GM12874 (cell line): ENCODE measurements at regions not wholly inside any gene's neighbourhood (a gene's known extent, or its start where the extent isn't known, plus 50 kb on each side); places are given as distances from the start of the nearest gene placed in this dataset.

Experiments
- TF ChIP-seq, protein P1 (sequence below): IDR thresholded peaks from 2 replicates; pipeline ENCODE4 v1.5.1; 2011; ENCODE audit warnings: low read depth, mild to moderate bottlenecking, control low read depth, low read length, moderate library complexity; ENCODE audit not compliant: insufficient read depth

DNA sequence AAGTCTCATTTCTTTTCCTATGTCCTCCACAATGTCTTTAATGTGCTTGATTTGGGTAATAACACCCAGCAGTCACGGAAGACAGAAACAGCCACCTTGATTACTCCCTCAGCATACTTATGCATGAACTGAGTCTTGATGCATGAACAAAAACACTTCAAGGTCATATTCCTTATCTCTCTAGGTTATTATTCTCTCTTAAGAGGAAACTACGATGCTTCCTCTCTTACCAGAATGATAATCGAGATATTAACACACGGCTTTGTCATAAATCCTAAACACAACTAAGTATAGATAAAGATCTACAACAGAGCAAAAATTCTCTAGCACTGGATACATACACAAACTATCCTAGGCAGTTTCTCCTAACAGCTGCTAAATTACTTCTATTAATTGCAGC is 583.5 kb upstream of the ATP2B1 start:
- TF ChIP-seq, protein P1, sequence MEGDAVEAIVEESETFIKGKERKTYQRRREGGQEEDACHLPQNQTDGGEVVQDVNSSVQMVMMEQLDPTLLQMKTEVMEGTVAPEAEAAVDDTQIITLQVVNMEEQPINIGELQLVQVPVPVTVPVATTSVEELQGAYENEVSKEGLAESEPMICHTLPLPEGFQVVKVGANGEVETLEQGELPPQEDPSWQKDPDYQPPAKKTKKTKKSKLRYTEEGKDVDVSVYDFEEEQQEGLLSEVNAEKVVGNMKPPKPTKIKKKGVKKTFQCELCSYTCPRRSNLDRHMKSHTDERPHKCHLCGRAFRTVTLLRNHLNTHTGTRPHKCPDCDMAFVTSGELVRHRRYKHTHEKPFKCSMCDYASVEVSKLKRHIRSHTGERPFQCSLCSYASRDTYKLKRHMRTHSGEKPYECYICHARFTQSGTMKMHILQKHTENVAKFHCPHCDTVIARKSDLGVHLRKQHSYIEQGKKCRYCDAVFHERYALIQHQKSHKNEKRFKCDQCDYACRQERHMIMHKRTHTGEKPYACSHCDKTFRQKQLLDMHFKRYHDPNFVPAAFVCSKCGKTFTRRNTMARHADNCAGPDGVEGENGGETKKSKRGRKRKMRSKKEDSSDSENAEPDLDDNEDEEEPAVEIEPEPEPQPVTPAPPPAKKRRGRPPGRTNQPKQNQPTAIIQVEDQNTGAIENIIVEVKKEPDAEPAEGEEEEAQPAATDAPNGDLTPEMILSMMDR, result no peak

DNA sequence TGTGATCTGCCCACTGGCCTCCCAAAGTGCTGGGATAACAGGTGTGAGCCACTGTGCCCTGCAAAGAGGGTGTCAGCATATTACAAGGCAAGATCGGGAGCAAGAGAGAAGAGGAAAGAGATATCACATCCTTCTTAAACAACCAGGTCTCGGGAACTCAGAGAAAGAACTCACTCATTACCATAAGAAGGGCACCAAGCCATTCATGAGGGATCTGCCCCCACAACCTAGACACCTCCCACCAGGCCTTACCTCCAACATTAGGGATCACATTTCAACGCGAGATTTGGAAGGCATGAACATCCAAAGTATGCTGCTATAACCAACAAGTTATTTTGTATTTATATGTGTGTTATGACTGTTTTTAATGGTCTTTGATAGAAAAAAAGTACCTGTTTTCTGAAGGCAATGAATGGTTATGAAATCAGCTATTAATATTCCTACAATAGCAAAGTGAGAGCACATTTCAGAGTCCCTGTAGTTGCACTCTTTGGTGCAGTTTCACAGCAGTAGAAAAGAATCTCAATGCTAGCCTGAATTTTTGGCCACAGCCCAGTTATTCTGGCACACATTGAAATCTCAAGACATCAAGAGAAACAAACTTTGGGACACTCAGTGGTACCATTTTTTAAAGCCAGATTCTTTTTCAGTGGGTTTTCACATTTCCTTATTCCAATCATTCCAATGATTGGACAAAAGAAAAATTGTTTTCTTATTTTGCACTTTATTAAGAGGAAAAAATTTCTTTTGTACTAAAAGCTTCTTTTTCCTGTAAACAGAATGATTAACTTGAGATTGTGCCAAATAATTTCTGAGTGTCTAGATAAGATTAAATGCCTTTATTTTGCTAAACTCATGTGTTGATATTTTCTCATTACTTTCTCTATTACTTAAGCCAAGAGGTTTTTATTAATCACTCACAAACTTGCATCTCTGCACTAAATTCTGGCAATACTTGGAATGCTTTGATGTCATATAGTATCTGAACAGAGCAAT is 582.6 kb upstream of the ATP2B1 start:
- TF ChIP-seq, protein P1, result no peak

DNA sequence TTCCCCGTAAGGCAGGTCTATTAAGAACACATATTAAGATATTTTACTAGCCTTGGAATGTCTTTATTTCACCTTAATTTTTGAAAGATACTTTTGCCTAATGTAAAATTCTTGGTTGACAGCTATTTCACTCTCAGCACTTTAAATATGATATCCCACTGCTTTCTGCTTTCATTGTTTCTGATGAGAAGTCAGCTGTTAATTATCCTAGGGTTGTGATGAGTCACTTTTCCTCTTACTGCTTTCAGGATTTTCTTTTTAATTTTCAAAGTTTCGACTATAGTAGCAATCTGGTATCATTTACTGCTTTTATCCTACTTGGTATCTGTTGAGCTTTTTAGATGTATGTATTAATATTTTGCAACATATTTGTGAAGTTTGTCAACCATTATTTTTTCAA is 578.9 kb upstream of the ATP2B1 start:
- TF ChIP-seq, protein P1, result no peak

DNA sequence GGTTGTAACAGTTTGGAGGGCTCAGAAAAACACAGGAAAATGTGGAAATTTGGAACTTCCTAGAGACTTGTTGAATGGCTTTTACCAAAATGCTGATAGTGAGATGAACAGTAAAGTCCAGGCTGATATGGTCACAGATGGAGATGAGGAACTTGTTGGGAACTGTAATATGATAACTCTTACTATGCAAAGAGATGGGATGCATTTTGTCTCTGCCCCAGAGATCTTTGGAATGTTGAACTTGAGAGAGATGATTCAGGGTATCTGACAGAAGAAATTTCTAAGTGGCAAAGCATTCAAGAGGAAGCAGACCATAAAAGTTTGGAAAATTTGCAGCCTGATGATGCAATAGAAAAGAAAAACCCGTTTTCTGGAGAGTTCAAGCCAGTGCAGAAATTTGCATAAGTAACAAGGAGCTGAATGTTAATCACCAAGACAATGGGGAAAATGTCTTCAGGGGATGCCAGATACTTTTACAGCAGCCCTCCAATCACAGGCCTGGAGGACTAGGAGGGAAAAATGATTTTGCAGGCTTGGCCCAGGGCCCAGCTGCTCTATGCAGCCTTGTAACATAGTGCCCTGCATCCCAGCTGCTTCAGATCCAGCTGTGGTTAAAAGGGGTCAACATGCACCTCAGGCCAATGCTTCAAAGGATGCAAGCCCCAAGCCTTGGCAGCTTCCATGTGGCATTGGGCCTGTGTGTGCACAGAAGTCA is 572.7 kb upstream of the ATP2B1 start:
- TF ChIP-seq, protein P1, result no peak

DNA sequence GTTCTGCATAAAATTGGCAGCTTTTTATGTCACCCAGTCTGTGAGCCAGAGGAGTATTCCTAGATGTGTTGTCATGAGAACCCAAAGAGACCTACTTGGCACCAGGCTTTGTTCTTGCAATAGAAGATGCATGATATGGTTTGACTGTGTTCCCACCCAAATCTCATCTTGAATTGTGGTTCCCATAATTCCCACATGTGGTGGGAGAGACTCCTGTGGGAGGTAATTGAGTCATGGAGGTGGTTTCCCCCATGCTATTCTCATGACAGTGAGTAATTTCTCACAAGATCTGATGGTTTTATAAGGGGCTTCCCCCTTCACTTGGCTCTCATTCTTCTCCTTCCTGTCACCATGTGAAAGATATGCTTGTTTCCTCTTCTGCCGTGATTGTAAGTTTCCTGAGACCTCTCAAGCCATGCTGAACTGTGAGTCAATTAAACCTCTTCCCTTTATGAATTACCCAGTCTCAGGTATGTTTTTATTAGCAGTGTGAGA is 572.0 kb upstream of the ATP2B1 start:
- TF ChIP-seq, protein P1, result no peak

DNA sequence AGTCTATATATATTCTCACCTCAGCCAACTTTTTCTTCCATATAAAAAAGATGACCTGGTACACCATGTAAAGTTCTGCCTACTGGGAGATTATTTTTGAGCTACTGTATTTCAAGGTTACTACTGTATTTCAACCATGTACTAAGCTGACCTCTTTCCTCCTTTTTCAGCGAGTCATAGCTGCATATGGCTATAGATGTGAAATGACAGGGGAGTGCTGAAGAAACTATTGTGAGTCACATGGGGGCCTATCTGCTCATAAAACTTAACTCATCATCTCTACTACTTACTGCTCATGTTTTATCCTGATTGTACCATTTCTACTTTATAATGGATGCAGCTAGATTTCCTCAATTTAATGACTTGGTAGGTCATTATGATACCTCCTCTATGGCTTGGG is 571.4 kb upstream of the ATP2B1 start:
- TF ChIP-seq, protein P1, result no peak

DNA sequence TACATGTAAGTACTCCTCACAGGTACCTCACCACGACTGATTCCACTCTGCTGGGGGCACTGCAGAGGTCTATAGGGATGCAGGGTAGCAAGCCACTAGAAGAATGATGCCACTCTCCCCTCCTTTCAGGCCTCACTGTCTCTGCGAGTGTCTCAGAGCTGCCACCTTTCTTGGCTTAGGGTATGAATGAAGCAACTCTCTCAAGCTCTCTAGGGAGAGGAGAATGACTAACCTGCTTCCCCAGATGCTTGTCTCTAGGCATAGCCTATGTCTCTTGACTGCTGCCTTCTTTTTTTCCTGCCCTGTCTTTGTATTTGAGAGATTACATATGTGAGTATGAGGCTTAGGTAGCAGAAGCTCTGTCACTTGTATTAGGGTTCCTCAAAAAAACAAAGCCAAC is 566.5 kb upstream of the ATP2B1 start:
- TF ChIP-seq, protein P1, result no peak
